AG04450 (cell line): ENCODE measurements at regions not wholly inside any gene's neighbourhood (a gene's known extent, or its start where the extent isn't known, plus 50 kb on each side); places are given as distances from the start of the nearest gene placed in this dataset.

Experiments
- CTCF ChIA-PET: fragments of 300-600, 350-600 bp; formaldehyde crosslinking; extraction: SDS; loops from one replicate; lab custom pipeline; 2022; ENCODE audit warnings: antibody characterized with exemption, inconsistent platforms; lab: Charles Lee
- POLR2A ChIA-PET: fragments of 350-600 bp; formaldehyde crosslinking; extraction: SDS; loops from one replicate; lab custom pipeline; 2021; ENCODE audit warnings: antibody characterized with exemption, inconsistent platforms; lab: Yijun Ruan, JAX
- DNase-seq: peaks from one replicate; pipeline ENCODE4 v3.0.0-alpha.2; 2011; ENCODE audit warnings: low read depth, low spot score
- H3K27ac ChIP-seq: one replicate; pipeline ENCODE4 v1.5.1; 2012; ENCODE audit warnings: low read depth, low read length, control low read depth
- H3K27me3 ChIP-seq: one replicate; pipeline ENCODE4 v1.6.0; 2012; ENCODE audit warnings: low read length; ENCODE audit not compliant: control insufficient read depth, insufficient read depth
- H3K4me3 ChIP-seq: 2 replicates; pipeline ENCODE4 v1.5.1; 2011; ENCODE audit warnings: mild to moderate bottlenecking, low read depth, low read length, control low read depth
- H3K9me3 ChIP-seq: 2 replicates; pipeline ENCODE4 v1.5.1; 2012; ENCODE audit warnings: low read length; ENCODE audit not compliant: control insufficient read depth, insufficient read depth
- CTCF ChIP-seq: IDR thresholded peaks from 2 replicates; pipeline ENCODE4 v1.5.1; 2011; ENCODE audit warnings: low read depth, low read length, control low read depth, inconsistent platforms

GRCh38 chr10:2955064-2955463, 112.3 kb upstream of the PFKP start:
- POLR2A ChIA-PET = no interaction called here

DNA sequence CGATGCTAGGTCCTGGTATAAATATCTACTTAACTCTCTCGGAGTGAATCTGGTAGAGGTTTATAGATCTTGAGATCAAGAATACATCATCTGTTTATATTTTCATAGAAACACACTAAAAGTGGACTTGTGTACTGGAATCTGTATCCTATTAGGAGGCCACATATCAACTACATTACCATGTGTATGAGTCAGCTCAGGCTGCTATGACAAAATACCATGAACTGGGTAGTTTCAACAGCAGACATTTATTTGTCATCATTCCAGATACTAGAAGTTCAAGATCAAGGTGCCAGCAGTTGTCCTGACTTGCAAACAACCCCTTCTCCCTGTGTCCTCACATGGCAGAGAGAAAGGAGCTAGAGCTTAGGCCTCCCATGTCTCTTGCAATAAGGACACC, 113.9 kb upstream of the PFKP start:
- ChIA-PET POLR2A (no interaction called here), CTCF (interaction anchor here (1.0 kb wide), 1 partner anchor 24 kb away, joined by 5 read pairs; no protein-coding TSS in a partner anchor)
- no peak for DNase-seq
- no peak for TF ChIP-seq CTCF
- H3K4me3 ChIP-seq = no peak overlapping the region
- peaks cover 4% of the 10 kb centered on the region for H3K27me3 ChIP-seq
- no peaks in the 10 kb centered on the region; the same call in 1 of the 2 replicates for H3K9me3 ChIP-seq
- H3K27ac ChIP-seq = no peak overlapping the region

More at GRCh38 chr10:2955064-2955463, 112.3 kb upstream of the PFKP start:
- no peak for DNase-seq
- no peak overlapping the region for H3K27ac ChIP-seq
- CTCF ChIA-PET = interaction anchor here (1.5 kb wide), 1 partner anchor 27 kb away, joined by 5 read pairs; no protein-coding TSS in a partner anchor
- no peak for TF ChIP-seq CTCF
- H3K27me3 ChIP-seq = peaks cover 2% of the 10 kb centered on the region
- no peaks in the 10 kb centered on the region; the same call in 1 of the 2 replicates for H3K9me3 ChIP-seq
- H3K4me3 ChIP-seq = no peak overlapping the region

GRCh38 chr10:2951235-2951835, 116.0 kb upstream of the PFKP start:
- H3K9me3 ChIP-seq = no peaks in the 10 kb centered on the region; the same call in 1 of the 2 replicates
- no peak overlapping the region for H3K27ac ChIP-seq
- no peak overlapping the region for H3K4me3 ChIP-seq
- TF ChIP-seq CTCF = no peak
- H3K27me3 ChIP-seq = peaks cover 4% of the 10 kb centered on the region
- POLR2A ChIA-PET = no interaction called here
- CTCF ChIA-PET = interaction anchor here (1.5 kb wide), 1 partner anchor 23 kb away, joined by 4 read pairs; no protein-coding TSS in a partner anchor
- DNase-seq = no peak

GRCh38 chr10:2950546-2950945, 116.8 kb upstream of the PFKP start:
- Histone ChIP-seq H3K27ac (no peak overlapping the region), H3K9me3 (no peaks in the 10 kb centered on the region; the same call in 1 of the 2 replicates), H3K27me3 (peaks cover 4% of the 10 kb centered on the region), H3K4me3 (no peak overlapping the region)
- no peak for TF ChIP-seq CTCF
- POLR2A ChIA-PET = no interaction called here
- no peak for DNase-seq
- CTCF ChIA-PET = interaction anchor here (1.5 kb wide), 1 partner anchor 23 kb away, joined by 4 read pairs; no protein-coding TSS in a partner anchor

- no peak for TF ChIP-seq CTCF
- ChIA-PET CTCF (interaction anchor here (1.5 kb wide), 1 partner anchor 22 kb away, joined by 4 read pairs; no protein-coding TSS in a partner anchor), POLR2A (no interaction called here)
- Histone ChIP-seq H3K27ac (no peak overlapping the region), H3K4me3 (no peak overlapping the region), H3K9me3 (no peaks in the 10 kb centered on the region; the same call in 1 of the 2 replicates), H3K27me3 (peaks cover 4% of the 10 kb centered on the region)
- no peak for DNase-seq
These were observed 117.4 kb upstream of the PFKP start for GRCh38 chr10:2949948-2950354.
